ENCODE measurements at regions not wholly inside any gene's neighbourhood (a gene's known extent, or its start where the extent isn't known, plus 50 kb on each side); places are given as distances from the start of the nearest gene placed in this dataset.

DNA sequence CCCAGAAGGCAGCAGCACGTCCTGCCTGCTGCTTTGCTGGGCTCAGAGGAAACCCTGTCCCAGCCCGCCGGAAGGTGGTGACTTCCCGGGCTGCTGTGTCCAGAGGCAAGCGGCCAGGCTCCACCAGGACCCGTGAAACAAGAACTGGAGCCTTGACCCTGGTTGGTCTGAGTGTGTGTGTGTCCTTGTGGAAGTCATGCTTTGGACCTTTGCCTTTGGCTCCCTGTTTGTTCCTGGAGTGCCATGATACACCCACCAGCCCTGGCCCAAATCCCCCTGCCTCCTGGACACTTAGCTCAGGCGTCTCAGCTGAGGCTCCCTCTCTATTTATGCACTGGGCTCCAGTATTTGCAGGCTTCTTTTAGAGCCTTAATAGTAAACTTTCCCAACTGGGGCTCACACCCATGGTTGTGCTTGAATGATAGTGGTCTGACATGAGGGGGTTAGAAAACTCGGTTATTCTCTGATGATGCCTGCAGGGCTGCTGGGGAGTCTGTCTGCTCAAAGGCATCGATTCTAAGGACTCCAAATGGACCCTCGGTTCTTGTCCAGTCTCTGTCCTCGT, 72.2 kb downstream of the C9orf50 start:
- TF ChIP-seq, protein P1, sequence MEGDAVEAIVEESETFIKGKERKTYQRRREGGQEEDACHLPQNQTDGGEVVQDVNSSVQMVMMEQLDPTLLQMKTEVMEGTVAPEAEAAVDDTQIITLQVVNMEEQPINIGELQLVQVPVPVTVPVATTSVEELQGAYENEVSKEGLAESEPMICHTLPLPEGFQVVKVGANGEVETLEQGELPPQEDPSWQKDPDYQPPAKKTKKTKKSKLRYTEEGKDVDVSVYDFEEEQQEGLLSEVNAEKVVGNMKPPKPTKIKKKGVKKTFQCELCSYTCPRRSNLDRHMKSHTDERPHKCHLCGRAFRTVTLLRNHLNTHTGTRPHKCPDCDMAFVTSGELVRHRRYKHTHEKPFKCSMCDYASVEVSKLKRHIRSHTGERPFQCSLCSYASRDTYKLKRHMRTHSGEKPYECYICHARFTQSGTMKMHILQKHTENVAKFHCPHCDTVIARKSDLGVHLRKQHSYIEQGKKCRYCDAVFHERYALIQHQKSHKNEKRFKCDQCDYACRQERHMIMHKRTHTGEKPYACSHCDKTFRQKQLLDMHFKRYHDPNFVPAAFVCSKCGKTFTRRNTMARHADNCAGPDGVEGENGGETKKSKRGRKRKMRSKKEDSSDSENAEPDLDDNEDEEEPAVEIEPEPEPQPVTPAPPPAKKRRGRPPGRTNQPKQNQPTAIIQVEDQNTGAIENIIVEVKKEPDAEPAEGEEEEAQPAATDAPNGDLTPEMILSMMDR (tag by site-specific recombination; IDR thresholded peaks at IDR 0.05), result no peak
- TF ChIP-seq ZNF513 (tag by site-specific recombination; IDR thresholded peaks at IDR 0.05) (no peak), MEIS1 (CRISPR knock-in tag; IDR thresholded peaks at IDR 0.05; ENCODE audit: borderline replicate concordance) (no peak), PRDM10 (tag by site-specific recombination; IDR thresholded peaks at IDR 0.05) (no peak), ZNF18 (tag by site-specific recombination; IDR thresholded peaks at IDR 0.05) (no peak), ZNF138 (tag by site-specific recombination; IDR thresholded peaks at IDR 0.05; ENCODE audit: borderline replicate concordance) (no peak), OVOL3 (tag by site-specific recombination; IDR thresholded peaks at IDR 0.05) (no peak)
- TF ChIP-seq, protein P2, sequence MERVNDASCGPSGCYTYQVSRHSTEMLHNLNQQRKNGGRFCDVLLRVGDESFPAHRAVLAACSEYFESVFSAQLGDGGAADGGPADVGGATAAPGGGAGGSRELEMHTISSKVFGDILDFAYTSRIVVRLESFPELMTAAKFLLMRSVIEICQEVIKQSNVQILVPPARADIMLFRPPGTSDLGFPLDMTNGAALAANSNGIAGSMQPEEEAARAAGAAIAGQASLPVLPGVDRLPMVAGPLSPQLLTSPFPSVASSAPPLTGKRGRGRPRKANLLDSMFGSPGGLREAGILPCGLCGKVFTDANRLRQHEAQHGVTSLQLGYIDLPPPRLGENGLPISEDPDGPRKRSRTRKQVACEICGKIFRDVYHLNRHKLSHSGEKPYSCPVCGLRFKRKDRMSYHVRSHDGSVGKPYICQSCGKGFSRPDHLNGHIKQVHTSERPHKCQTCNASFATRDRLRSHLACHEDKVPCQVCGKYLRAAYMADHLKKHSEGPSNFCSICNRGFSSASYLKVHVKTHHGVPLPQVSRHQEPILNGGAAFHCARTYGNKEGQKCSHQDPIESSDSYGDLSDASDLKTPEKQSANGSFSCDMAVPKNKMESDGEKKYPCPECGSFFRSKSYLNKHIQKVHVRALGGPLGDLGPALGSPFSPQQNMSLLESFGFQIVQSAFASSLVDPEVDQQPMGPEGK (tag by site-specific recombination; IDR thresholded peaks at IDR 0.05), result no peak
